Muscle of leg (tissue), 3 donors: ENCODE measurements at regions not wholly inside any gene's neighbourhood (a gene's known extent, or its start where the extent isn't known, plus 50 kb on each side); places are given as distances from the start of the nearest gene placed in this dataset.

Experiments used
- DNase-seq: peaks from one replicate; pipeline ENCODE4 v3.0.0; 2013
- H3K27ac ChIP-seq: one replicate; pipeline ENCODE4 v1.5.1; 2013; ENCODE audit warnings: mild to moderate bottlenecking, low read length, control low read depth
- H3K27me3 ChIP-seq: one replicate; pipeline ENCODE4 v1.6.1; 2013; ENCODE audit warnings: low read length; ENCODE audit not compliant: control insufficient read depth, insufficient read depth
- H3K36me3 ChIP-seq: one replicate; pipeline ENCODE4 v1.6.1; 2013; ENCODE audit warnings: low read length; ENCODE audit not compliant: control insufficient read depth, insufficient read depth
- H3K4me1 ChIP-seq: one replicate; pipeline ENCODE4 v1.6.1; 2013; ENCODE audit warnings: low read length; ENCODE audit not compliant: control insufficient read depth, insufficient read depth
- H3K4me3 ChIP-seq: one replicate; pipeline ENCODE4 v1.5.1; 2013; ENCODE audit warnings: low read length, control low read depth
- H3K9me3 ChIP-seq: replicated peaks from 2 replicates; pipeline ENCODE4 v1.6.1; 2013; ENCODE audit warnings: low read depth, low read length; ENCODE audit not compliant: control insufficient read depth
- WGBS: methylation state at CpG from one replicate; pipeline ENCODE4 v1.1.5; 2013; ENCODE audit warnings: missing lambda C conversion rate; ENCODE audit not compliant: insufficient coverage; 5-methylcytosine and 5-hydroxymethylcytosine counted together

- WGBS: 0% methylated on average over 1 of the region's 3 CpGs
- DNase-seq: peak; percentile 46
- Histone ChIP-seq H3K27ac (no peak overlapping the region), H3K27me3 (no peaks in the 10 kb centered on the region), H3K4me1 (peaks cover 3% of the 10 kb centered on the region), H3K9me3 (no peaks in the 10 kb centered on the region), H3K4me3 (no peak overlapping the region), H3K36me3 (no peaks in the 10 kb centered on the region)
Observed at GRCh38 chr12:30847259-30847658, 79.3 kb upstream of the TSPAN11 start.

DNA sequence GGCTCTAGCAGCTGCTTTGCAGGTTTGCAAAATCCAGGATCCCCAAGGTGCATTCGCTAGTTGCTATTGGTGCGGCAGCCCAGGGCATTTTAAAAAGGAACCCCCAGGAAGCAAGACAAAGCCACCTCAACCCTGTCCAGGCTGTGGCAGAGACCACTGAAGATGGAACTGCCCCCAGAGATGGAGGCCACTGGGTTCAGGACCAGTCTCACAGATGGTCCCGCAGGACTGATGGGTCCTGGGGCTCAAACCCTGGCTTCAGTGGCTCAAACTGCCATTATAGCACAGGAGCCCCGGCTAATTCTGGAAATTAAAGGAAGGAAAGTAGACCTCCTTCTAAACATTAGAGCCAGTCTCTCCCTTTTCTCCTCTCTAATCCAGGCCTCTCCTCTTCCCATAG is 79.8 kb upstream of the TSPAN11 start:
- DNase-seq: no peak
- Histone ChIP-seq H3K27me3 (no peaks in the 10 kb centered on the region), H3K36me3 (no peaks in the 10 kb centered on the region), H3K9me3 (no peaks in the 10 kb centered on the region), H3K4me3 (no peak overlapping the region), H3K27ac (no peak overlapping the region), H3K4me1 (peaks cover 3% of the 10 kb centered on the region)
- WGBS: 72% methylated on average over 2 of the region's 4 CpGs

DNA sequence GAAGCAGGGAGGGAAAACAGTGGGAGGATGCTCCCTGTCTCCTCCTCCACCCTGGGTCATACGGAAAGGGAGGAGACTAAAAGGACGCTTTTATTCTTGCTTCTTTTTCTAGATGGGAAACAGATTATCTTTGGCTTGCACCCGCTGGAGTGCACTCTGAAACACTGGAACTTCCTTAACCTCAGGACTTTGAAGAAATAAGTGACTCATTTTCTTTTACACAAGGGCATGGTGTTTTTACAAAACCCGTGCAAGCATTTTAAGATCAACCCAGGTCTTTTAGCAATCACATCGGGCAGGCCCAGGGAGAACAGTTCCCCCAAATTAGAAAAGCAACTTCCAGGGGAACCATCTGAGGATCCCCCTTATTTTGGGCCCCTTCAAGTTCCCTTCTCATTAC is 80.9 kb upstream of the TSPAN11 start:
- H3K27ac ChIP-seq: no peak overlapping the region
- no peaks in the 10 kb centered on the region for H3K36me3 ChIP-seq
- WGBS: 90% methylated on average over 3 of the region's 5 CpGs
- no peaks in the 10 kb centered on the region for H3K27me3 ChIP-seq
- no peak for DNase-seq
- no peaks in the 10 kb centered on the region for H3K4me1 ChIP-seq
- no peaks in the 10 kb centered on the region for H3K9me3 ChIP-seq
- H3K4me3 ChIP-seq: no peak overlapping the region

DNA sequence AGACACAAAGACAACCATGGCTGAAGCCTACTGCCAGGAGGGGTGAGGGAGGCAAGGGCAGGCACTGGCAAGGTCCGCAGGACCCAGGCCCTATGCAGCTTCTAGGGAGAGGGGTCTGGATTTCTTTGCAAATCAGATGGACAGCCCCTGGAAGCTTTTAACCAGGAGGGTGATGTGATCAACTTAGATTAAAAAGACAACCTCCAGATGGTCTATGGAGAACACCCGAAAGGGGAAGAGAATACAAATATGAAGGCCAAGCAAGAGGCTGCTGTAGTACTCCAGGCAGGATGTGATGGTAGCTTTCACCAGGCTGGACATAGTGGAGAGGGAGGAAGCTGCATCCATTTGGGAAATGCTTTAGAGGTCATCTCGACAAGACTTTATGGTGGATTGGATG is 83.3 kb upstream of the TSPAN11 start:
- no peak for DNase-seq
- Histone ChIP-seq H3K4me1 (no peaks in the 10 kb centered on the region), H3K36me3 (no peaks in the 10 kb centered on the region), H3K27me3 (peaks cover 3% of the 10 kb centered on the region), H3K9me3 (no peaks in the 10 kb centered on the region), H3K27ac (no peak overlapping the region), H3K4me3 (no peak overlapping the region)
- WGBS: 80% methylated on average over 3 of the region's 3 CpGs

DNA sequence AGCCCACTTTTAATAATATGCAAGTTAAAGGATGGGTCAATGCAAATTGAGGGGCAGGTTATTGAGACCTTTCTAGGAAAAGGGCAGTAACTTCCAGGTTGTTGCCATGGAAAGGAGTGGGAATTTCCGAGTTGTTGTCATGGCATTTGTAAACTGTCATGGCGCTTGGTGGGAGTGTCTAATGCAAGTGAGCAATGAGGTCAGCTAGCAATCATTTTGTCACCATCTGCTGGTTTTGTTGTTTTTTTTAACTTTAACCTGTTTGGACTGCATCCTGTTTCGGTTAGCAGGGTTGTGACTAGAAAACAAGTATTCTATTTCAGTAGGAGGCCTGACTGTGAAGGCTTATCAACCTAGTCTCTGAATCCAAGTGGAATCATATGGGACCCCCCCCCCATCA is 85.8 kb upstream of the TSPAN11 start:
- H3K27ac ChIP-seq: no peak overlapping the region
- no peaks in the 10 kb centered on the region for H3K4me1 ChIP-seq
- WGBS: 74% methylated on average over 2 of the region's 3 CpGs
- H3K27me3 ChIP-seq: peaks cover 13% of the 10 kb centered on the region
- no peaks in the 10 kb centered on the region for H3K36me3 ChIP-seq
- H3K9me3 ChIP-seq: no peaks in the 10 kb centered on the region
- DNase-seq: no peak
- no peak overlapping the region for H3K4me3 ChIP-seq

DNA sequence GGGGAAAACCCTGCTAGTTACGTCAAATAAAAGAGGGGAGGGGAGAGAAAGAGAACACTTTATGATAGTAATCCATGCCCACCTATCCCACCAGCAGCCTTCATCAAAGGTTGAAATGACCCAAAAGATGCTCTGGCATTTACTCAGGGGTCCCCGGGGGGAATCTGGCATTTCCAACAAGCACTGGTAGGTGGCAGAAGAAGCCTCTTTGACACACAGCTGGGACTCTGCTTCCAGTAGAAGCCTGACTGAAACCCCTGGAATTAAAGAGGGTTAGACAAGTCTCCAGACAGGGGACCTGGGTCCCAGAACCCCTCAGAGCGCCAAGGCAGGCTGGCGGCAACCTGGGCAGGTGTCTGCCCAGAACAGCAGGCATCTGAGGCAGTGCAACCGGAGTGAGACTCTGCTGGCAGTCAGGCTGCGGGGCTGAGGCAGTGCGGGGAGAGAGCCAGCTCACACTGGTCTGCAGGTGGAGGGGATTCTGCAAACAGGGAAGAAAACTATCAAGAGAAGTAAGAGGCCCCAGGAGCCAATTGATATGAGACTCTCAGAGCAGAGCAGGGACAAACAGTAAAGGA is 85.0 kb upstream of the CAPRIN2 start:
- H3K36me3 ChIP-seq: no peaks in the 10 kb centered on the region
- H3K9me3 ChIP-seq: no peaks in the 10 kb centered on the region
- H3K4me3 ChIP-seq: no peak overlapping the region
- no peaks in the 10 kb centered on the region for H3K4me1 ChIP-seq
- H3K27me3 ChIP-seq: peaks cover 15% of the 10 kb centered on the region
- H3K27ac ChIP-seq: no peak overlapping the region
- 56% methylated on average over 6 of the region's 7 CpGs for WGBS
- no peak for DNase-seq

- H3K4me1 ChIP-seq: no peaks in the 10 kb centered on the region
- peaks cover 18% of the 10 kb centered on the region for H3K27me3 ChIP-seq
- WGBS: 92% methylated on average over 4 of the region's 7 CpGs
- H3K27ac ChIP-seq: no peak overlapping the region
- no peaks in the 10 kb centered on the region for H3K36me3 ChIP-seq
- DNase-seq: no peak
- no peaks in the 10 kb centered on the region for H3K9me3 ChIP-seq
- no peak overlapping the region for H3K4me3 ChIP-seq
Observed at GRCh38 chr12:30837595-30837994, 82.8 kb upstream of the CAPRIN2 start.

GRCh38 chr12:30836656-30837445 is 82.1 kb upstream of the CAPRIN2 start:
- Histone ChIP-seq H3K27me3 (peaks cover 18% of the 10 kb centered on the region), H3K27ac (no peak overlapping the region), H3K9me3 (no peaks in the 10 kb centered on the region), H3K4me3 (no peak overlapping the region), H3K36me3 (no peaks in the 10 kb centered on the region), H3K4me1 (no peaks in the 10 kb centered on the region)
- DNase-seq: no peak
- WGBS: 81% methylated on average over 7 of the region's 12 CpGs

- Histone ChIP-seq H3K27ac (no peak overlapping the region), H3K4me3 (no peak overlapping the region), H3K9me3 (no peaks in the 10 kb centered on the region), H3K27me3 (peaks cover 18% of the 10 kb centered on the region), H3K36me3 (no peaks in the 10 kb centered on the region), H3K4me1 (no peaks in the 10 kb centered on the region)
- no peak for DNase-seq
- 57% methylated on average over 2 of the region's 4 CpGs for WGBS
Observed at GRCh38 chr12:30835216-30835615, 80.5 kb upstream of the CAPRIN2 start.

DNA sequence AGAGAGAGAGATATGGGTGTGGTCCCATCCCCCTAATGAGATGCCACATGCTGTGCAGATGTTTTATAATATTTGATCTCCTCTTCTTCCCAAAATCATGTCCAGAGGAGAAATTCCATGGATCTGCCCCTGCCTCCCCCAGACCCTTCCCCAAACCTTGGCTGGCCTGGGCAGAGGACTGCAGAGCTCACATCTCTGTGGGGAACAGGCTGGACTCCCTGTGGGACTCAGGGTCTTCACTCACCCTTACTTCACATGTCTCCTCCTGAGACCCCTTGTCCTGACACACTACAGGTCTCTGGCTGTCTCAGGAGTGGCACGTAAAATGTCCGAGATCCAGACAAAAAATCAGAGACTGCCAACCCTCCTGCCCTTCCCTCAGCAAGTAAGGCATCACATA is 76.0 kb upstream of the CAPRIN2 start:
- H3K27me3 ChIP-seq: peaks cover 11% of the 10 kb centered on the region
- no peaks in the 10 kb centered on the region for H3K9me3 ChIP-seq
- H3K4me3 ChIP-seq: no peak overlapping the region
- H3K4me1 ChIP-seq: no peaks in the 10 kb centered on the region
- H3K36me3 ChIP-seq: no peaks in the 10 kb centered on the region
- H3K27ac ChIP-seq: no peak overlapping the region
- DNase-seq: no peak
- 50% methylated on average over 1 of the region's 2 CpGs for WGBS
